ENCODE measurements at regions not wholly inside any gene's neighbourhood (a gene's known extent, or its start where the extent isn't known, plus 50 kb on each side); places are given as distances from the start of the nearest gene placed in this dataset.

DNA sequence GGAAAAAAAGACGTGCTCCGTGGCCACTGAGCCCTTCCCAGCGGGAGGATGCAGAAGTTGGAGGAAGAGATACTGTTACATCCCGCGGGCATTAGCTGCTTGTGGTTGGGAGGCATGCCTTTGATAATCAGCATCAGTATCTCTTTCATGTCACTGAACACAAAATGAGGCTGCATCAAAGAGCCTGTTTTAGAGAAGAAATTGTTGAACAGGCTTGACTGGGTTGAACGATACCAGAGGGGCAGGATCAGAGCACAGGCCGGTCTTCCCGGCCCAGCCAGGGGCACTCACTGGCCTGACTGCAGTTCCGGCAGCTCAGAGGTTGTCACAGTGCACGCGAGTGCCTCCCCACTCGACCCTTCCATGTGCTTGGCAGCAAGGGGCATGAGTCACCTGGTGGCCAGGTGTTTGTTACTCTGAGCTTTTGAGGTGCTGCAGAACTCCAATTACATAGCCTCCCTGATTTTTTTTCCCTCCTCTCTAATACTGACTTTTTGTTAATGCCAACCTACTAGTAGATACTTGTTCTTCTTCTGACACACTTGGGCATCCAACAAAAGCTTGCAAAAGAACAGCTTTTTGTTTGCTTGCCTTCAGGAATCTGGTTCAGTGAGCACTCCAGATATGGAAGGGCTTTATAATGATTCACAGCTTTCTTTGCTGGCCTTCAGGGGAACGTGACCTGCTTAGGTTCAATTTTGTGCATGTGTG is 121.6 kb downstream of the VAPA start:
- no peak for DNase-seq

GRCh38 chr18:10036479-10036878 is 122.7 kb downstream of the VAPA start:
- DNase-seq: no peak

DNA sequence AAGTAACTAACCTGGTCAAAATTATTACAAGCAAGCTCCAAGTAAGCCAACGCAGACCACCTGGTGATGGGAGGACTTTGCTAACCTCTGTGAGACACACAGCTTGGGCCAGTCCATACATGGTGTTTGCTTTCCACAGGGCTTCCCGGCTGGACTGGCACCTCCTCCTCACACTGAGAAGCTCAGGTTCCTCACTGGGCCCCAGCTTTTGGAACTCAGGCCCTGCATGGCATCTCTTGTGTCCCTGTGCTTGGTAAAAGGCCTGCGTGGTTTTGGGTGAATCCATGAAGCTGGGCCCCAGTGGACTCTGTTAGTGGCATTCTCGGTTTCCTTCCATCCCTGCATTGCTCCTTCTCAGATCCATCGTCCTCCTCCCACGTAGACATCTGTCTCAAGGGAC is 123.4 kb downstream of the VAPA start:
- DNase-seq: no peak

DNA sequence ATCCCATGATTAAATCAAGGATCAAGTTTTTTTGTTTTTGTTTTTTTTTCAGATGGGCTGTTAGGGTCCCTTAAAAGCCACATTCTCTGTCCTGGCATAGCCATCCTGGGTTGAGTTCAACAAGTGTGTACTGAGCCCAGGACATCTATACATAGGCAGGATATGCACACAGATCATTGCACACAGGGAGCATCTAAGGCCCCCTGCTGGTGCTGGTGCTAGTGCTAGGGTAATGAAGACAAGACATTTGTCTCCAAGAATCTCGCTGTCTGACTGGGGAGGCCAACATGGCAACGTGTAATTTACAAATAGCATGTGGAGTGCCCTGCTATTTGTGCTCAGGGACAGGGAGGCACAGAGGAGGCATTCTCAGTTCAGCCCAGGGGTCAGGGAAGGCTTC is 124.5 kb downstream of the VAPA start:
- DNase-seq: no peak

DNA sequence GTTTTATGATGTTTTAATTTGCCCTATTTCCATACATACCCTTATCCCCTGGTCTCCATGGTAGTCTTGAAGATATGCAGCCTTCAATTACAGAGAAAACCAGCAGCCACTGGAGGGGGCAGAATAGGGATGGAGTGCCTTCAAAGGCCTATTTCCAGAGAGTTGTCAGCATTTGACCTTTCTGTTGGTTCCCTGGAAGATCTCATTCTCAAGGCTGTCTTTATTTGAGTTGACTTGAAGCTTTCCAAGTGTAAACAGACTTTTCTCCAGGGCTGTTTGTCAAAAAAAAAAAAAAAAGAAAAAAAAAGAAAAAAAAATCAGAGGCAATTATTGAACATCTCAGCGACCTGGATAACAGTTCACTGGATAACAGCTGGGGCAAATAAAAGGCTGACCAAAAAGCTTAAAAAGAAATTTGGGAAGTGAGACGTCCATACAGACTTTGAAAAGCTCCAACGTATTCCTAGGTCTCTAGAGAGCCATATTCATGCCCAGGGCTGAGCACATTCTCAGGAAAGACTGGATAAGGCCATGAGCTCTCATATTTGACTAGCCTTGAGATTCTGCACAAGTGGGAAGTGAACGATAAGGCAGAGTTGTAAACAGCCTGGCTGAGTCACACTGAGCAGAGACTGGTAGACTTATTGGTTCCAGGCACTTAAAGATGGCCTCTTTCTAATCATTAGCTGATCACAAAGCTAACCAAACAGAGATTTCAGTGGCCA is 126.6 kb downstream of the VAPA start:
- DNase-seq: no peak

DNA sequence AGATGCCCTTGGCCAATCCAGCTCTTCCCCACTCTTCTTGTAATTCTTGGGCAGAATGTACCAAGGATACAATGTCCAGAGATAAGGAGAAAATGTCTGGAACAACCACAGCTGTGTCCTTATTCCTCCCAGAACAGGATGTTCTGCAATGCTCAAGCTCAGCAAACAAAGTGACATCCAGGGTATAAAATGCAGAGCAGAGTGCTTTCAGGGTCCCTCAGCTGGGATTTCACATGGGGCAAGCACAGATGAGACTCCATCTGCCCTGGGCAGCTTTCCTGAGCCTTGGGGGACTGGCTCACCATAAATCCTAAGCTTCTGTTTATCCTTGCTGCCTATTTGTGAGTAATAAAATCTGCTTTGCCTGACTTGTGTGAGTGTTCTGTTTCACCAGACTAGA is 127.4 kb downstream of the VAPA start:
- DNase-seq: no peak

GRCh38 chr18:10042492-10042891 is 128.7 kb downstream of the VAPA start:
- DNase-seq: no peak

GRCh38 chr18:10044054-10044453 is 130.2 kb downstream of the VAPA start:
- no peak for DNase-seq

GRCh38 chr18:10045296-10045891 is 131.6 kb downstream of the VAPA start:
- DNase-seq: no peak

GRCh38 chr18:10046178-10046807 is 132.5 kb downstream of the VAPA start:
- no peak for DNase-seq

DNA sequence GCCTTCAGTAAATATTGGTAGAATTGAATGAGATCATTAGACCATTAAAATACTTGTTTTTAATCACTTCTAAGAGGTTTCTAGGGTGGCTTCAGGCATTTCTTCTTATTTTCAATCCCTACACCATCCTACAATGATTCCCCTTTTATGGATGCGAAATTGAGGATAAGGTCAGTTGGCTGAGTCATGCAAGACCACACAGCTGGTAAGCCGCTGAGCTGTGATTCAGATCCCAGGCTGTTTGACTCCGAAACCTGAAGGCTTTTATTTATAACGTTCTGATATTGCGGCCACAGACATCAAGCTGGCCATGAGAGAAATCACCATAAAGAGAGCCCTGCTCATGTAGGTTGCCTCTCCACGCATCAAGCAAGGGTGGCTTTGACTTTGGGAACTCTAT is 133.4 kb downstream of the VAPA start:
- no peak for DNase-seq

- no peak for DNase-seq
Observed at GRCh38 chr18:10049747-10050146, 135.9 kb downstream of the VAPA start.

GRCh38 chr18:10050956-10051355 is 137.1 kb downstream of the VAPA start:
- DNase-seq: no peak

DNA sequence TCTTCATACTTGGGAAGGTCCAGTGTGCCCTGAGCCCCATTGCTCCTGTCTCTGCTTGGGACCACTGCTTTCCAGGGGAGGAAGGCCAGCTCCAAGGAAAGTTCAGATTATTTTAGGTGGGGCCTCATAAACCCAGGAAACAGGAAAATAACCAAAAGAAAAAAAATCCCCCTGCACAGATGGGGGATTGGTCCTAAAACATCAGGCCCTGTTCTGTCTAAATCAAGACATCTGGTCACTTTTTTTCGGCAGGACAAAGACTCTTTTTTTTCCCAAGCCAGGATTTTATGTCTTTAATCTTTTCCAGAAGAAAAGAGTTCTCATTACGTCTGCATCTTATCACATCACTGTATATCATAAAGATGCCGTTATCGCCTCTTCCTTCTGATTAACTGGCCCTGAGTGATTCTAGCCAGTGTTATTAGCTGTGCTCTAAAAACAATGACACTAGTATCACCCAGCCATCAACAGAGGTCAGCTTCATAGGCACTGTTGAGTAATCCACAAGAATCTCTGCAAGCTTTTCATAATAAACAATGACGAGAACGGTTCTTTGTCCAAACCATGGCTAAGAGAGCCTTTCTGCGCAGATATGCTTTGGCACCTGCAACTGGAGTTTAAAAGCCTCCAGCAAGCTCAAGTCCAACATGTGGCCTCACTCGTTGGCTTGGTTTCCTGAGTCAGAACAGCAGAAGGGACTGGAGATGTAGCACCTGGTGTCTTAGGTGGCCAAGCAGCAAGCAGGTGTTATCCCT is 138.2 kb downstream of the VAPA start:
- no peak for DNase-seq

GRCh38 chr18:10052871-10053270 is 139.1 kb downstream of the VAPA start:
- DNase-seq: no peak

- DNase-seq: no peak
Observed at GRCh38 chr18:10053861-10054260, 140.0 kb downstream of the VAPA start.

DNA sequence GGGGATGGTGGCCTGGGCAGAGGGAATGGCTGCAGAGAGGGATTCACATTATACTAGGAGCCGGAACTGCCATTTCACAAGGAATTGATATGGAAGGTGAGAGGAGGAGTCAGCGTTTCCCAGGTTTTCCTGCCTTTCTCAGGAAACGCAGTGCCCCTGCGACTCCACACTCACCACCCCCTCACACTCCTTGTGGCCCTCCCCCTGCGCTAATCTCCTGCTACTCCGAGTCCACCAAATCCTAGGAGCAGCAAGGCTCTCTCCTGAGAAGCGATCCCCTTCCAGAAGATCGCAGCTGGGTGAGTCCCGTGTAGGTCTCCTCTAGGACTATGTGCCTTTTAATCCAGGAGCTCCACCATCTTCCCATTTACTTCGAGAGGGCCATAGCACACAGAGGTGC is 140.6 kb downstream of the VAPA start:
- DNase-seq: no peak

DNA sequence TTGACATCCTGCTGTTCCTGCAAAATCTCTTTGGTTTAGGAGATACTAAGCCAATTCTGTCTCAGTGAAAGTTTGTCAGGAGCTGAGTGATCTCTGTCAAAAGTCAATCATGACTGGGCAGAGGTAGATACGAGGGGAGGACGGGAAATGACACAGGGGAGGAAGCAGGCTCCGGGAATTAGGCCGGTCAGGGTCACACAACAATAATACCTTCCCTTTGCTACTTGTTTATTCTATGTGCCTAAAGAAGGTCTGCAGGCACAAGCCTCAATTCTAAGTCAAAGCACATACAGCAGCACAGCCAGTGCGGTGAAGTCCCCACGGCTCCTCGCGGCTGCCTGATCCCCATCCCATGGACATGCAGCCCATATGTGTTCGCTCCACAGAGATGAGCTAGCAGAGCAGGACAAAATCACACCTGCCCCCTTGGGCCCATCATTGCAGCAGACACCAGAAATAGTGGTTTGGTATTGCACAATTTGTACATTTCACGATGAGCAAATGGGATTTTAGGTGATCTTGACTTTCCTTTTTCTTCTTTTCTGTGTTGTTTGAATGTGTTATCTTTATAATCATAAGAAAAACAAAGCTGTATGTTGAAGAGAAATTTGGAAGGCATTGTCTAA is 141.4 kb downstream of the VAPA start:
- DNase-seq: no peak

DNA sequence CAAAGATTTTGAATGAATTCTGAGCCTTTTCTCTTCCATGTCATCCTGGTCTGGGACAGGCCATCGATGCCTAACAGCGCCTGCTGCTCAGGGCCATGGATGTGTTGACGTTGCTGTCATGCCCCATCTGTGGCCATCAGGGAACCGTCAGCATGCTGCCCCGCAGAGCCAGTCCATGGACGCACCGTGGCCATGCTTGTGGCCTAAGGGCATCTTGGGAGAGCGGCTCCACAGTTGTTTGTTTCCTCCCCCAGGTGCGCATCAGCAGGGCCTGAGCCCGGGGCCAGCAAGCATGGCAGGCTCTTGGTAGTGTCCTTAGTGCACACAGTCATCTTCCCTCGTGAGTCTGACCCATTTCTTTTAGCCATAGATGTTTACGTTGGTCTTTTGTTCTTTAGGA is 142.7 kb downstream of the VAPA start:
- no peak for DNase-seq

DNA sequence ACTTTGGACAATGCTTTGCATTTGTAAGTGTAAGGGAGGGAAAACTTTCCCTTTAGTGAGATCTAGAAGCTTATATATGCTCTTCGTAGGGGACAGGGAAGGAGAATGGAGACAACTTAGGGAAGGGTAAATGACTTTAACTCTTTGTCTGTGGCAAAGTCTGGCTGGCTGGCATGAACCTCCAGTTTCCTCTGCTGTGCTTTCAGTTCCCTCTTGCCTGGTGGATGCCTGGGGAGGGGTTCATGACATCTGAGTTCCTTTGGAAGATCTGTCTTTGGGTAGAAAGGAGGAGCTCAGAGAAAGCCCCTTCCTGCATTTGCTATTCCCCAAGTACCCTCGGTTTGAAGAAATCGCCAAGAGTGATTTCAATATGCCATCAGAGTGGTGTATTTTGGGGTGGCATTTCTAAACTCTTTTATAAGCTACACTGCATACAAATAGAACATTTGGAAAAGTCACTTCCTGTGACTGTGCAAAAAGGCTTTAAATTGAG is 143.6 kb downstream of the VAPA start:
- DNase-seq: no peak

DNA sequence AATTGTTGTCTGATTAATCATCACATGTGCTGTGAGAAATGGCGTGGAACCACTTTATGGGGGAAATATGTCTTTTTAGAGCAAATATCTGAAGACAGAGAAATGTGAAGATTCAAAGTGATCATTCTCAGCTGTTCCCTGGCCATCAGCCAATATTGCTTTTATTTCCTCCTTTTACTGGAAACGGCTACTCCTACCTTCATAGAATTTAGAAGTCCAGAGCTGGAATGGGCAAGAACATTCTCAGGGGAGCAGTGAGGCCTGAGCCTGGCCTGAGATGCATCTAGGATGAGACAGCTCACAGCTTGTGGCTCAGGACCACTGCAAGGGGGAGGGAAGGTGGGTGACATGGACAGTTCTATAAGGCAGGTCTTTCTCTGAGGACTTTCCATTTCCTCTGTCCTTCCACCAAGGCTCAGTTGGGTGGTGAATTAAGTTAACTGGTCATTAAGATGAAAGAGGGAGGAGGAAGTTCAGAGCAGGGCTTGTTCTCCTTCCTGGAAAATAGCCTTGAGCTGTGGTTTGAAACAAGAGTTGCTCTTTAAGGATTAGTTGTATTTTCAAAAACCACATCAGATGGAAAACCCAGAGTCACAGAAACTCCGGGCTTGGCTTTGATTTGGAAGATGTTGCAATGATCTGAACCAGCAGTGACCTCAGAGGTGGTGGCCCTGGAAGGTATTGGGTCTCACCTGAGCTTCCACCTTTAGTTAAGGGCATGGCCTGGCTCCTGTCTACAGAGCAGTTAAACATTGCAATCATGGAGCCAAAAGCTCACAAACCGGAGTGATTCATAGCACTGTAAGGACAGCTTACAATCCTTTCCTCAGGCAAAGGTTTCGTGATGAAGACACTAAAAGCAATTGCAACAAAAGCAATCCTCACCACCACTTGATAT is 144.3 kb downstream of the VAPA start:
- DNase-seq: no peak

Measured in NCI-H187 (cell line).